Liver (tissue), 3 donors: ENCODE measurements at regions not wholly inside any gene's neighbourhood (a gene's known extent, or its start where the extent isn't known, plus 50 kb on each side); places are given as distances from the start of the nearest gene placed in this dataset.

ENCODE experiments used
- CTCF ChIP-seq: fragments of 150-350 bp; IDR thresholded peaks from 2 replicates; pipeline ENCODE4 v1.5.1; 2017; ENCODE audit warnings: improper control_type of control experiment, low read depth, low read length; ENCODE audit not compliant: missing input control
- EGR1 ChIP-seq, 2 donors: IDR thresholded peaks; 2 replicates each; pipeline ENCODE4 v1.6.1; 2016 to 2018; ENCODE audit warnings: antibody characterized with exemption in 2 of 2, low read depth in 2 of 2
- NR2F2 ChIP-seq: IDR thresholded peaks from 2 replicates; pipeline ENCODE4 v1.6.1; 2016; ENCODE audit warnings: antibody characterized with exemption
- RAD21 ChIP-seq, 2 donors: IDR thresholded peaks; 2 replicates each; pipeline ENCODE4 v1.6.1; 2016; ENCODE audit warnings: antibody characterized with exemption in 2 of 2, mild to moderate bottlenecking in 2 of 2
- RXRA ChIP-seq, 2 donors: IDR thresholded peaks; 2 replicates each; pipeline ENCODE4 v1.6.1; 2017 to 2018; ENCODE audit warnings: antibody characterized with exemption in 2 of 2, mild to moderate bottlenecking in 1 of 2
- TAF1 ChIP-seq: conservative IDR thresholded peaks from 2 replicates; pipeline ENCODE4 v1.6.1; 2016; ENCODE audit warnings: antibody characterized with exemption, mild to moderate bottlenecking
- ZBTB33 ChIP-seq: IDR thresholded peaks from 2 replicates; pipeline ENCODE4 v1.6.1; 2016; ENCODE audit warnings: antibody characterized with exemption
- donor health status: healthy.
- donor health status: healthy.

GRCh38 chr7:10684606-10685005 is 289.1 kb upstream of the PHF14 start:
- no peak for TF ChIP-seq RAD21 (IDR thresholded peaks at IDR 0.05)
- TF ChIP-seq ZBTB33: no peak
- no peak for TF ChIP-seq CTCF
- TF ChIP-seq NR2F2: no peak
- no peak for TF ChIP-seq EGR1 (IDR thresholded peaks at IDR 0.05; ENCODE audit: low read depth in 2 of 2)
- TF ChIP-seq TAF1: no peak
- TF ChIP-seq RXRA (IDR thresholded peaks at IDR 0.05): no peak
